ENCODE measurements at regions not wholly inside any gene's neighbourhood (a gene's known extent, or its start where the extent isn't known, plus 50 kb on each side); places are given as distances from the start of the nearest gene placed in this dataset.
"Not testable (repeated sequence)": the region's sequence is repeated elsewhere in the genome, so short reads cannot be mapped to it uniquely, and the experiment has no call there.

DNA sequence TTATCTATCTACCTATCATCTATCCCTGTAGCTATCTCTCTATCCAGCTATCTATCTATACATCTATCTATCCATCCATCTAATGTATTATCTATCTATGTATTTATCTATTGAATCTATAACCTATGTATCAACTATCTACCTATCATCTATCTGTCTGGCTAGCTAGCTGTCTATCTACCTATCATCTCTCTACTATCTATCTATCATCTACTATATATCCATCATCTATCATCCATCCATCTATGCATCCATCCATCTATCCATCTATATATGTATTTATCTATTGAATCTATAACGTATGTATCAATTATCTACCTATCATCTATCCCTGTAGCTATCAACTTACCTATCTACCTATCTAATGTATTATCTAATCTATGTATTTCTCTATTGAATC is 152.1 kb upstream of the TPTE start:
- H3K4me1 Mint-ChIP-seq; H3K9me3 Mint-ChIP-seq; H3K36me3 Mint-ChIP-seq; POLR2A ChIA-PET; DNase-seq (ENCODE audit: low spot score); H3K27ac Mint-ChIP-seq; CTCF ChIA-PET; ATAC-seq; H3K27me3 Mint-ChIP-seq (ENCODE audit: low read depth); H3K4me3 Mint-ChIP-seq: not testable (repeated sequence)

GRCh38 chr21:10377758-10378157 is 143.6 kb upstream of the TPTE start:
- ATAC-seq; H3K4me3 Mint-ChIP-seq; CTCF ChIA-PET; POLR2A ChIA-PET; DNase-seq (ENCODE audit: low spot score); H3K4me1 Mint-ChIP-seq; H3K27ac Mint-ChIP-seq: not testable (repeated sequence)
- Mint-ChIP-seq H3K9me3 (peaks cover 31% of the 10 kb centered on the region), H3K27me3 (ENCODE audit: low read depth) (peaks cover 15% of the 10 kb centered on the region), H3K36me3 (peaks cover 39% of the 10 kb centered on the region)

- peaks cover 15% of the 10 kb centered on the region for H3K27me3 Mint-ChIP-seq (ENCODE audit: low read depth)
- ATAC-seq; CTCF ChIA-PET; DNase-seq (ENCODE audit: low spot score); H3K4me3 Mint-ChIP-seq; POLR2A ChIA-PET; H3K27ac Mint-ChIP-seq; H3K4me1 Mint-ChIP-seq: not testable (repeated sequence)
- peaks cover 25% of the 10 kb centered on the region for H3K9me3 Mint-ChIP-seq
- H3K36me3 Mint-ChIP-seq, result peaks cover 33% of the 10 kb centered on the region
Observed at GRCh38 chr21:10379816-10380215, 141.6 kb upstream of the TPTE start.

DNA sequence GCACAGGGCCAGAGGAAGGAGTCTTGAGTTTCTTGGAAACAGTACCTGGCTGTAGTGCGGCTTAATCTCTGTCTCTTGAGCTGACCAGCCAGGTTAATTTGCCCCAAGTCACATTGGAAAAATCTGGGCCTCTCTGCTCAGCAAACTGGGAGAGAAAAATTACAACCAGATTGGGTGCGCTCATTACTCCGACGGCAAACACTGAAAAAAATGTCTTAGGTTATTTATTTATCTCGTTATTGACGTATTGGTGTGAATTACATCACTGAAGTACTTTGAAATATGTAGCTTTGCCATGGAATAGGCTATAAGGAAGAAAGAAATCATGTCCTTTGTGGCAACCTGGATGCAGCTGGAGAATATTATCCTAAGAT is 139.7 kb upstream of the TPTE start:
- H3K27ac Mint-ChIP-seq; CTCF ChIA-PET; POLR2A ChIA-PET; DNase-seq (ENCODE audit: low spot score); H3K27me3 Mint-ChIP-seq (ENCODE audit: low read depth); H3K4me3 Mint-ChIP-seq; ATAC-seq; H3K4me1 Mint-ChIP-seq: not testable (repeated sequence)
- Mint-ChIP-seq H3K9me3 (peaks cover 11% of the 10 kb centered on the region), H3K36me3 (peaks cover 19% of the 10 kb centered on the region)

DNA sequence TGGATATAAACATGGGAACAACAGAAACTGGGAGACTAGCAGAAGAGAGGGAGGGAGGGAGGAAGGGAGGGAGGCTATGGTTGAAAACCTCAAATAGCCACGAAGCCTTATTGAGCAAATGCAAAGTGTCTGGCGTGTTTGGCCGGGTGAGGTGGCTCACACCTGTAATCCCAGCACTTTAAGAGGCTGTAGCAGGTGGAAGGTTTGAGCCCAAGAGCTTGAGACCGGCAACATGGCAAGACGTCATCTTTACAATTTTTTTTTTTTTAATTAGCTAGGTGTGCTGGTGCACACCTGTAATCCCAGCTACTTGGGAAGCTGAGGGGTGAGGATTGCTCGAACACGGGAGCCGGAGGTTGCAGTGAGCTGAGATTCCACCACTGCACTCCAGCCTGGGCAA is 139.2 kb upstream of the TPTE start:
- H3K27ac Mint-ChIP-seq; ATAC-seq; H3K4me3 Mint-ChIP-seq; POLR2A ChIA-PET; H3K4me1 Mint-ChIP-seq; CTCF ChIA-PET; DNase-seq (ENCODE audit: low spot score); H3K27me3 Mint-ChIP-seq (ENCODE audit: low read depth): not testable (repeated sequence)
- H3K36me3 Mint-ChIP-seq, result peaks cover 18% of the 10 kb centered on the region
- peaks cover 11% of the 10 kb centered on the region for H3K9me3 Mint-ChIP-seq

GRCh38 chr21:10382580-10382979 is 138.8 kb upstream of the TPTE start:
- H3K9me3 Mint-ChIP-seq, result not testable (repeated sequence)

GRCh38 chr21:10383571-10383970 is 137.8 kb upstream of the TPTE start:
- POLR2A ChIA-PET; H3K27me3 Mint-ChIP-seq (ENCODE audit: low read depth); CTCF ChIA-PET: not testable (repeated sequence)

More at GRCh38 chr21:10382580-10382979, 138.8 kb upstream of the TPTE start:
- POLR2A ChIA-PET; H3K4me3 Mint-ChIP-seq; ATAC-seq; DNase-seq (ENCODE audit: low spot score); H3K4me1 Mint-ChIP-seq; H3K27me3 Mint-ChIP-seq (ENCODE audit: low read depth); H3K27ac Mint-ChIP-seq; CTCF ChIA-PET: not testable (repeated sequence)
- peaks cover 14% of the 10 kb centered on the region for H3K36me3 Mint-ChIP-seq

GRCh38 chr21:10384304-10384861 is 137.0 kb upstream of the TPTE start:
- POLR2A ChIA-PET; H3K27ac Mint-ChIP-seq; CTCF ChIA-PET; H3K36me3 Mint-ChIP-seq; DNase-seq (ENCODE audit: low spot score); H3K9me3 Mint-ChIP-seq; H3K27me3 Mint-ChIP-seq (ENCODE audit: low read depth); ATAC-seq; H3K4me1 Mint-ChIP-seq; H3K4me3 Mint-ChIP-seq: not testable (repeated sequence)

More at GRCh38 chr21:10383571-10383970, 137.8 kb upstream of the TPTE start:
- H3K36me3 Mint-ChIP-seq; H3K27ac Mint-ChIP-seq; DNase-seq (ENCODE audit: low spot score); H3K4me1 Mint-ChIP-seq; H3K9me3 Mint-ChIP-seq; ATAC-seq; H3K4me3 Mint-ChIP-seq: not testable (repeated sequence)

- H3K9me3 Mint-ChIP-seq; H3K4me1 Mint-ChIP-seq; H3K36me3 Mint-ChIP-seq; POLR2A ChIA-PET; CTCF ChIA-PET; H3K4me3 Mint-ChIP-seq; DNase-seq (ENCODE audit: low spot score); ATAC-seq; H3K27ac Mint-ChIP-seq; H3K27me3 Mint-ChIP-seq (ENCODE audit: low read depth): not testable (repeated sequence)
Observed at GRCh38 chr21:10385202-10385601, 136.2 kb upstream of the TPTE start.

DNA sequence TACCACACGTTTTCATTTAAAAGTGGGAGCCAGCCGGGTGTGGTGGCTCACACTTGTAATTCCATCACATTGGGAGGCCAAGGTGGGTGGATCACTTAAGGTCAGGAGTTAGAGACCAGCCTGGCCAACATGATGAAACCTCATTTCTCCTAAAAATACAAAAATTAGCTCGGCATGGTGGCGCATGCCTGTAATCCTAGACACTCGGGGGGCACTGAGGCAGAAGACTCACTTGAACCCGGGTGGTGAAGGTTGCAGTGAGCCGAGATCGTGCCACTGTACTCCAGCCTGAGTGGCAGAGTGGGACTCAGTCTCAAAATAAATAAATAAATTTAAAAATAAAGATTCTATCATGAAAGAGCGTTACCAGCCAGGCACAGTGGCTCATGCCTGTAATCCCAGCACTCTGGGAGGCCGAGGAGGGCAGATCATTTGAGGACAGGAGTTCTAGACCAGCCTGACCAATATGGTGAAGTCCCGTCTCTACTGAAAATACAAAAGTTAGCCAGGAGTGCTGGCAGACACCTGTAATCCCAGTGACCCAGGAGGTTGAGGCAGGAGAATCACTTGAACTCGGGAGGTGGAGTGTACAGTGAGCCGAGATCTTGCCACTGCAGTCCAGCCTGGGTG is 135.4 kb upstream of the TPTE start:
- CTCF ChIA-PET; H3K4me1 Mint-ChIP-seq; H3K27ac Mint-ChIP-seq; H3K36me3 Mint-ChIP-seq; POLR2A ChIA-PET; H3K27me3 Mint-ChIP-seq (ENCODE audit: low read depth); H3K9me3 Mint-ChIP-seq; DNase-seq (ENCODE audit: low spot score); ATAC-seq; H3K4me3 Mint-ChIP-seq: not testable (repeated sequence)

- H3K4me1 Mint-ChIP-seq; CTCF ChIA-PET; ATAC-seq; H3K27me3 Mint-ChIP-seq (ENCODE audit: low read depth); H3K36me3 Mint-ChIP-seq; H3K27ac Mint-ChIP-seq; POLR2A ChIA-PET; H3K9me3 Mint-ChIP-seq; DNase-seq (ENCODE audit: low spot score); H3K4me3 Mint-ChIP-seq: not testable (repeated sequence)
Observed at GRCh38 chr21:10387692-10388450, 133.5 kb upstream of the TPTE start.

DNA sequence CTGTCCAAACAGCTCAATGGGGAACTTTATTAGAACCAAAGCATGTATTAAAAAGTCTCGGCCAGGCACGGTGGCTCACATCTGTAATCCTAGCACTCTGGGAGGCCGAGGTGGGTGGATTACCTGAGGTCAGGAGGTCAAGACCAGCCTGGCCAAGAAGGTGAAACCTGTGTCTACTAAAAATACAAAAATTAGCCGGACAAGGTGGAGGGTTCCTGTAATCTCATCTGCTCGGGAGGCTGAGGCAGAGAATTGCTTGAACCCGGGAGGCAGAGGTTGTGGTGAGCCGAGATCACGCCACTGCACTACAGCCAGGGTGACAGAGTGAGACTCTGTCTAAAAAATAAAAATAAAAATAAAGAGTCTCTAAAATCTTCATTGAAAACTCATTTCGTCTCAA is 132.8 kb upstream of the TPTE start:
- DNase-seq (ENCODE audit: low spot score); CTCF ChIA-PET; H3K27ac Mint-ChIP-seq; POLR2A ChIA-PET; H3K36me3 Mint-ChIP-seq; H3K4me3 Mint-ChIP-seq; ATAC-seq; H3K27me3 Mint-ChIP-seq (ENCODE audit: low read depth); H3K9me3 Mint-ChIP-seq; H3K4me1 Mint-ChIP-seq: not testable (repeated sequence)

GRCh38 chr21:10392301-10392700 is 129.1 kb upstream of the TPTE start:
- H3K36me3 Mint-ChIP-seq; POLR2A ChIA-PET; H3K9me3 Mint-ChIP-seq; H3K27me3 Mint-ChIP-seq (ENCODE audit: low read depth); H3K4me1 Mint-ChIP-seq; DNase-seq (ENCODE audit: low spot score); ATAC-seq; CTCF ChIA-PET; H3K27ac Mint-ChIP-seq; H3K4me3 Mint-ChIP-seq: not testable (repeated sequence)
